Uterus (tissue), 2 donors: ENCODE measurements at regions not wholly inside any gene's neighbourhood (a gene's known extent, or its start where the extent isn't known, plus 50 kb on each side); places are given as distances from the start of the nearest gene placed in this dataset.

Experiments
- POLR2A ChIP-seq, 2 donors: fragments of 450-650 bp; IDR thresholded peaks; one replicate each; pipeline ENCODE4 v1.6.1; 2016; ENCODE audit warnings: antibody characterized with exemption in 2 of 2, mild to moderate bottlenecking in 1 of 2, moderate library complexity in 1 of 2
- TF ChIP-seq, protein P1 (sequence below), 4 experiments: fragments of 200-600 bp in 2 of 4; fragments of 450-650 bp in 2 of 4; sonication (generic) in 2 of 4; IDR thresholded peaks; one replicate each; pipeline ENCODE4 v1.5.1; 2016 to 2019; ENCODE audit warnings: antibody characterized with exemption in 4 of 4, mild to moderate bottlenecking in 2 of 4, moderate library complexity in 1 of 4

DNA sequence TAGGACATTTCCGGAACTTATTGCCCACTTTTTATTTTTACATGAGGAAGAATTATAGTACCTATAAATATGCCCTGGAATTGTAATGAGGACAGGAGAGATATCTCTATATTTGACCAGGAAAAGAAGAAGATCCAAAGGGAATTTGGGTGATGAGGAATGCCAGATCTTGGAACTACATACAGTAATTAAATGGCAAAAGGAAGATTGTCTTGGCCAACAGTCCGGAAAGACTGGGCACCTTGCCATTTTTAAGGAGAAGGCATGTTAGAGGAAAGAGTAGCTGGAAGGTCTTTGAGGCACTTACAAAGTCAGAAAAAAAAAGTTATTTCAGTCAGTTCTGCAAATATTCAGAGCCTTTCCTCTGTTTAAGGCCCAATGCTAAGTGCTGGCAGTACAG, 616.4 kb downstream of the MED13L start:
- no peak for TF ChIP-seq POLR2A (IDR thresholded peaks at IDR 0.05)
- TF ChIP-seq, protein P1, sequence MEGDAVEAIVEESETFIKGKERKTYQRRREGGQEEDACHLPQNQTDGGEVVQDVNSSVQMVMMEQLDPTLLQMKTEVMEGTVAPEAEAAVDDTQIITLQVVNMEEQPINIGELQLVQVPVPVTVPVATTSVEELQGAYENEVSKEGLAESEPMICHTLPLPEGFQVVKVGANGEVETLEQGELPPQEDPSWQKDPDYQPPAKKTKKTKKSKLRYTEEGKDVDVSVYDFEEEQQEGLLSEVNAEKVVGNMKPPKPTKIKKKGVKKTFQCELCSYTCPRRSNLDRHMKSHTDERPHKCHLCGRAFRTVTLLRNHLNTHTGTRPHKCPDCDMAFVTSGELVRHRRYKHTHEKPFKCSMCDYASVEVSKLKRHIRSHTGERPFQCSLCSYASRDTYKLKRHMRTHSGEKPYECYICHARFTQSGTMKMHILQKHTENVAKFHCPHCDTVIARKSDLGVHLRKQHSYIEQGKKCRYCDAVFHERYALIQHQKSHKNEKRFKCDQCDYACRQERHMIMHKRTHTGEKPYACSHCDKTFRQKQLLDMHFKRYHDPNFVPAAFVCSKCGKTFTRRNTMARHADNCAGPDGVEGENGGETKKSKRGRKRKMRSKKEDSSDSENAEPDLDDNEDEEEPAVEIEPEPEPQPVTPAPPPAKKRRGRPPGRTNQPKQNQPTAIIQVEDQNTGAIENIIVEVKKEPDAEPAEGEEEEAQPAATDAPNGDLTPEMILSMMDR (IDR thresholded peaks at IDR 0.05), result no peak
